RWPE2 (cell line): ENCODE measurements at regions not wholly inside any gene's neighbourhood (a gene's known extent, or its start where the extent isn't known, plus 50 kb on each side); places are given as distances from the start of the nearest gene placed in this dataset.
"Not testable (repeated sequence)": the region's sequence is repeated elsewhere in the genome, so short reads cannot be mapped to it uniquely, and the experiment has no call there.

Experiments
- ATAC-seq: fragments of 200-7000 bp; cut with Tn5 transposase; 3 replicates; pipeline ENCODE4 v1.9.1; 2021; ENCODE audit warnings: low read depth
- DNase-seq: peaks from one replicate; pipeline ENCODE4 v3.0.0-alpha.2; 2020; ENCODE audit warnings: low spot score
- H3K27ac ChIP-seq: fragments of 450-650 bp; 2 replicates; pipeline ENCODE4 v1.5.1; 2017; ENCODE audit warnings: mild to moderate bottlenecking; ENCODE audit not compliant: poor library complexity, severe bottlenecking
- H3K27me3 ChIP-seq: fragments of 250-450 bp; sonication (Bioruptor Pico); 2 replicates; pipeline ENCODE4 v1.5.1; 2021; ENCODE audit warnings: mild to moderate bottlenecking, moderate library complexity; ENCODE audit not compliant: insufficient read depth, poor library complexity, severe bottlenecking
- H3K36me3 ChIP-seq: fragments of 250-450 bp; sonication (Bioruptor Pico); 2 replicates; pipeline ENCODE4 v1.5.1; 2020; ENCODE audit warnings: low read depth, mild to moderate bottlenecking, moderate library complexity
- H3K4me1 ChIP-seq: fragments of 250-450 bp; sonication (Bioruptor Pico); 2 replicates; pipeline ENCODE4 v1.5.1; 2021; ENCODE audit warnings: mild to moderate bottlenecking, moderate library complexity; ENCODE audit not compliant: insufficient read depth, poor library complexity, severe bottlenecking
- H3K4me3 ChIP-seq: fragments of 250-450 bp; sonication (Bioruptor Pico); 2 replicates; pipeline ENCODE4 v1.5.1; 2021; ENCODE audit warnings: mild to moderate bottlenecking, moderate library complexity; ENCODE audit not compliant: severe bottlenecking
- H3K9me3 ChIP-seq: fragments of 250-450 bp; sonication (Bioruptor Pico); 2 replicates; pipeline ENCODE4 v1.5.1; 2021; ENCODE audit warnings: mild to moderate bottlenecking, moderate library complexity; ENCODE audit not compliant: severe bottlenecking
- CTCF ChIP-seq: fragments of 450-650 bp; IDR thresholded peaks from one replicate; pipeline ENCODE4 v1.5.1; 2017; ENCODE audit warnings: mild to moderate bottlenecking, moderate library complexity; ENCODE audit not compliant: poor library complexity, severe bottlenecking

GRCh38 chr2:89775885-89776284 lies 1084.4 kb downstream of the RPIA start:
- peaks cover 19% of the 10 kb centered on the region for H3K9me3 ChIP-seq
- H3K4me1 ChIP-seq: no peaks in the 10 kb centered on the region
- ATAC-seq: no peak
- no peaks in the 10 kb centered on the region for H3K27me3 ChIP-seq
- no peak for DNase-seq
- no peaks in the 10 kb centered on the region for H3K36me3 ChIP-seq
- no peak overlapping the region for H3K4me3 ChIP-seq
- no peak for TF ChIP-seq CTCF
- H3K27ac ChIP-seq: no peak overlapping the region

GRCh38 chr2:89780318-89780717 lies 1088.8 kb downstream of the RPIA start:
- H3K4me1 ChIP-seq: no peaks in the 10 kb centered on the region
- H3K36me3 ChIP-seq: no peaks in the 10 kb centered on the region
- no peaks in the 10 kb centered on the region for H3K27me3 ChIP-seq
- no peak overlapping the region for H3K4me3 ChIP-seq
- no peak for ATAC-seq
- no peak for TF ChIP-seq CTCF
- H3K9me3 ChIP-seq: peaks cover 34% of the 10 kb centered on the region
- DNase-seq: no peak
- H3K27ac ChIP-seq: no peak overlapping the region

- Histone ChIP-seq H3K4me3 (no peak overlapping the region), H3K4me1 (no peaks in the 10 kb centered on the region), H3K36me3 (no peaks in the 10 kb centered on the region), H3K27me3 (no peaks in the 10 kb centered on the region), H3K9me3 (peaks cover 30% of the 10 kb centered on the region), H3K27ac (no peak overlapping the region)
- no peak for TF ChIP-seq CTCF
- no peak for ATAC-seq
- DNase-seq: no peak
Measured at GRCh38 chr2:89781962-89782361, 1090.5 kb downstream of the RPIA start.

- DNase-seq (no peak), ATAC-seq (no peak)
- Histone ChIP-seq H3K9me3 (peaks cover 25% of the 10 kb centered on the region), H3K27me3 (no peaks in the 10 kb centered on the region), H3K27ac (no peak overlapping the region), H3K4me1 (no peaks in the 10 kb centered on the region), H3K36me3 (no peaks in the 10 kb centered on the region), H3K4me3 (no peak overlapping the region)
- no peak for TF ChIP-seq CTCF
Measured at GRCh38 chr2:89784960-89785359, 1093.5 kb downstream of the RPIA start.

GRCh38 chr2:89785528-89785927 lies 1094.1 kb downstream of the RPIA start:
- not testable (repeated sequence) for H3K36me3 ChIP-seq
- peaks cover 25% of the 10 kb centered on the region for H3K9me3 ChIP-seq

GRCh38 chr2:89786642-89787041 lies 1095.2 kb downstream of the RPIA start:
- not testable (repeated sequence) for H3K4me3 ChIP-seq, H3K4me1 ChIP-seq, ATAC-seq, H3K36me3 ChIP-seq, H3K27ac ChIP-seq, DNase-seq, H3K27me3 ChIP-seq
- peaks cover 23% of the 10 kb centered on the region for H3K9me3 ChIP-seq

More at GRCh38 chr2:89785528-89785927, 1094.1 kb downstream of the RPIA start:
- not testable (repeated sequence) for H3K27ac ChIP-seq, ATAC-seq, H3K4me1 ChIP-seq, H3K4me3 ChIP-seq, DNase-seq, H3K27me3 ChIP-seq

- not testable (repeated sequence) for ATAC-seq, DNase-seq, H3K4me1 ChIP-seq, H3K36me3 ChIP-seq, H3K27ac ChIP-seq, H3K4me3 ChIP-seq, H3K27me3 ChIP-seq
- peaks cover 45% of the 10 kb centered on the region for H3K9me3 ChIP-seq
Measured at GRCh38 chr2:89795530-89795929, 1104.1 kb downstream of the RPIA start.
